ENCODE measurements at regions not wholly inside any gene's neighbourhood (a gene's known extent, or its start where the extent isn't known, plus 50 kb on each side); places are given as distances from the start of the nearest gene placed in this dataset.

- H3K27ac ChIP-seq (ENCODE audit: low read depth in 1 of 2, low read length in 2 of 2): no peak overlapping the region
- peaks cover 8 to 14% (median 11%) of the 10 kb centered on the region in 4 donors for H3K4me1 ChIP-seq (ENCODE audit: control insufficient read depth in 4 of 4, insufficient read depth in 4 of 4, low read length in 3 of 4)
- TF ChIP-seq RAD21 (IDR thresholded peaks at IDR 0.05) (no peak), YY1 (IDR thresholded peaks at IDR 0.05) (no peak), REST (IDR thresholded peaks at IDR 0.05) (no peak), GABPA (IDR thresholded peaks at IDR 0.05 in 1 of 2, conservative IDR thresholded peaks at IDR 0.05 in 1 of 2) (no peak), JUND (IDR thresholded peaks at IDR 0.05) (no peak), HNF4G (IDR thresholded peaks at IDR 0.05) (no peak), EGR1 (IDR thresholded peaks at IDR 0.05; ENCODE audit: low read depth in 2 of 2) (no peak), CTCF (IDR thresholded peaks at IDR 0.05; ENCODE audit: low read depth, low read length, missing input control) (no peak), ZBTB33 (IDR thresholded peaks at IDR 0.05) (no peak), HNF4A (conservative IDR thresholded peaks at IDR 0.05) (no peak), RXRA (IDR thresholded peaks at IDR 0.05) (no peak), FOXA2 (IDR thresholded peaks at IDR 0.05) (no peak), TAF1 (conservative IDR thresholded peaks at IDR 0.05) (no peak), MAX (IDR thresholded peaks at IDR 0.05) (no peak)
- no peaks in the 10 kb centered on the region for H3K36me3 ChIP-seq (ENCODE audit: control insufficient read depth in 4 of 4, insufficient read depth in 3 of 4, low read depth in 1 of 4, low read length in 3 of 4)
- peaks cover 0 to 17% (median 3%) of the 10 kb centered on the region in 4 donors for H3K27me3 ChIP-seq (ENCODE audit: control insufficient read depth in 4 of 4, insufficient read depth in 4 of 4, low read length in 3 of 4)
- no peak for DNase-seq (ENCODE audit: low spot score)
- no peak overlapping the region for H3K9ac ChIP-seq (ENCODE audit: low read depth in 1 of 2, low read length in 2 of 2)
- H3K4me3 ChIP-seq (ENCODE audit: low read depth in 1 of 3, low read length in 3 of 3): no peak overlapping the region
- 53% methylated on average over 7 of the region's 7 CpGs for WGBS
- H3K9me3 ChIP-seq (ENCODE audit: control insufficient read depth in 4 of 4, low read length in 3 of 4): no peaks in the 10 kb centered on the region
These were observed 130.5 kb upstream of the HAND1 start for GRCh38 chr5:154608531-154609011.

GRCh38 chr5:154607746-154608145 is 129.7 kb upstream of the HAND1 start:
- DNase-seq (ENCODE audit: low spot score): no peak
- no peak overlapping the region for H3K27ac ChIP-seq (ENCODE audit: low read depth in 1 of 2, low read length in 2 of 2)
- H3K27me3 ChIP-seq (ENCODE audit: control insufficient read depth in 4 of 4, insufficient read depth in 4 of 4, low read length in 3 of 4): peaks cover 0 to 17% (median 3%) of the 10 kb centered on the region in 4 donors
- H3K4me3 ChIP-seq (ENCODE audit: low read depth in 1 of 3, low read length in 3 of 3): no peak overlapping the region
- H3K9ac ChIP-seq (ENCODE audit: low read depth in 1 of 2, low read length in 2 of 2): no peak overlapping the region
- peaks cover 8 to 14% (median 11%) of the 10 kb centered on the region in 4 donors for H3K4me1 ChIP-seq (ENCODE audit: control insufficient read depth in 4 of 4, insufficient read depth in 4 of 4, low read length in 3 of 4)
- no peaks in the 10 kb centered on the region for H3K9me3 ChIP-seq (ENCODE audit: control insufficient read depth in 4 of 4, low read length in 3 of 4)
- 91% methylated on average over 4 of the region's 4 CpGs for WGBS
- H3K36me3 ChIP-seq (ENCODE audit: control insufficient read depth in 4 of 4, insufficient read depth in 3 of 4, low read depth in 1 of 4, low read length in 3 of 4): no peaks in the 10 kb centered on the region
- TF ChIP-seq FOXA2 (IDR thresholded peaks at IDR 0.05): no peak
- no peak for TF ChIP-seq HNF4A (conservative IDR thresholded peaks at IDR 0.05)
- no peak for TF ChIP-seq SP1 (IDR thresholded peaks at IDR 0.05)
- no peak for TF ChIP-seq TAF1 (conservative IDR thresholded peaks at IDR 0.05)
- no peak for TF ChIP-seq MAX (IDR thresholded peaks at IDR 0.05)
- TF ChIP-seq RAD21 (IDR thresholded peaks at IDR 0.05): no peak
- TF ChIP-seq ZBTB33 (IDR thresholded peaks at IDR 0.05): no peak
- no peak for TF ChIP-seq NR2F2 (IDR thresholded peaks at IDR 0.05)
- TF ChIP-seq YY1 (IDR thresholded peaks at IDR 0.05): no peak
- TF ChIP-seq FOXA1 (IDR thresholded peaks at IDR 0.05): no peak
- TF ChIP-seq GABPA (IDR thresholded peaks at IDR 0.05 in 1 of 2, conservative IDR thresholded peaks at IDR 0.05 in 1 of 2): no peak
- no peak for TF ChIP-seq HNF4G (IDR thresholded peaks at IDR 0.05)
- TF ChIP-seq REST (IDR thresholded peaks at IDR 0.05): no peak
- no peak for TF ChIP-seq ATF3 (IDR thresholded peaks at IDR 0.05)

All from liver (tissue), 8 donors.